Prostate gland (tissue), 2 donors: ENCODE measurements at regions not wholly inside any gene's neighbourhood (a gene's known extent, or its start where the extent isn't known, plus 50 kb on each side); places are given as distances from the start of the nearest gene placed in this dataset.

Experiments
- POLR2A ChIP-seq: fragments of 450-650 bp; IDR thresholded peaks from one replicate; pipeline ENCODE4 v1.6.1; 2016; ENCODE audit warnings: antibody characterized with exemption, mild to moderate bottlenecking
- POLR2AphosphoS5 ChIP-seq: sonication (generic); formaldehyde crosslinking; IDR thresholded peaks from one replicate; pipeline ENCODE4 v1.6.1; 2017; ENCODE audit warnings: antibody characterized with exemption
- TF ChIP-seq, protein P1 (sequence below), 4 experiments: fragments of 200-600 bp in 2 of 4; fragments of 450-650 bp in 2 of 4; sonication (generic) in 2 of 4; IDR thresholded peaks; 1 replicate in 3 of 4; 2 replicates in 1 of 4; pipeline ENCODE4 v1.5.1; 2016 to 2019; ENCODE audit warnings: antibody characterized with exemption in 4 of 4, mild to moderate bottlenecking in 2 of 4, moderate library complexity in 2 of 4

DNA sequence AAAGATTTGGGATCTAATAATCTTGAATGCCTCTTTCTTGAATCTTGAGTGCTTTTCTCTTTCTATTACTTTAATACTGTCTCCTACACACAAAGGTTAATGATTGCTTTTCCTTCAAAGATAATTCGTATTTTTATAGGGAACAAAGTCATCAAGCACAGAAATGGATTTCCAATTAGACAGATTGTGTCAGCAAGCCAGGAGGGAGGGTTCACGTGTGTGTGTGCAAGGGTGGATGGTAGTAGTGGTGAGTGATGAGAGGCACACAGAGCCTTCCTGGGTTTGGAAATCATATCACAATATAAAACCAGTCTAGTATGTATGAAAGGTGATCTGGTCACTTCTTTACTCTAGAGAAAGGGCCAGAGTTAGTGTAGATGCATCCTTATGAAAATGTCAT, 51.2 kb upstream of the NEDD9 start:
- TF ChIP-seq, protein P1, sequence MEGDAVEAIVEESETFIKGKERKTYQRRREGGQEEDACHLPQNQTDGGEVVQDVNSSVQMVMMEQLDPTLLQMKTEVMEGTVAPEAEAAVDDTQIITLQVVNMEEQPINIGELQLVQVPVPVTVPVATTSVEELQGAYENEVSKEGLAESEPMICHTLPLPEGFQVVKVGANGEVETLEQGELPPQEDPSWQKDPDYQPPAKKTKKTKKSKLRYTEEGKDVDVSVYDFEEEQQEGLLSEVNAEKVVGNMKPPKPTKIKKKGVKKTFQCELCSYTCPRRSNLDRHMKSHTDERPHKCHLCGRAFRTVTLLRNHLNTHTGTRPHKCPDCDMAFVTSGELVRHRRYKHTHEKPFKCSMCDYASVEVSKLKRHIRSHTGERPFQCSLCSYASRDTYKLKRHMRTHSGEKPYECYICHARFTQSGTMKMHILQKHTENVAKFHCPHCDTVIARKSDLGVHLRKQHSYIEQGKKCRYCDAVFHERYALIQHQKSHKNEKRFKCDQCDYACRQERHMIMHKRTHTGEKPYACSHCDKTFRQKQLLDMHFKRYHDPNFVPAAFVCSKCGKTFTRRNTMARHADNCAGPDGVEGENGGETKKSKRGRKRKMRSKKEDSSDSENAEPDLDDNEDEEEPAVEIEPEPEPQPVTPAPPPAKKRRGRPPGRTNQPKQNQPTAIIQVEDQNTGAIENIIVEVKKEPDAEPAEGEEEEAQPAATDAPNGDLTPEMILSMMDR (IDR thresholded peaks at IDR 0.05) = no peak
- TF ChIP-seq POLR2A (no peak), POLR2AphosphoS5 (no peak)
